Fibroblast of lung (primary cell): ENCODE measurements at regions not wholly inside any gene's neighbourhood (a gene's known extent, or its start where the extent isn't known, plus 50 kb on each side); places are given as distances from the start of the nearest gene placed in this dataset.

Experiments used
- DNase-seq, 2 donors: peaks; one replicate each; pipeline versions ENCODE4 v3.0.0 to v3.0.0-alpha.2; 2010; ENCODE audit warnings: low read depth in 2 of 2
- H2AFZ ChIP-seq: 2 replicates; pipeline ENCODE4 v1.5.1; 2012; ENCODE audit warnings: low read length, control low read depth, inconsistent platforms
- H3K27ac ChIP-seq: 2 replicates; pipeline ENCODE4 v1.5.1; 2011; ENCODE audit warnings: low read length, control low read depth; ENCODE audit not compliant: insufficient read depth
- H3K27me3 ChIP-seq: 2 replicates; pipeline ENCODE4 v1.5.1; 2011; ENCODE audit warnings: mild to moderate bottlenecking, low read length; ENCODE audit not compliant: control insufficient read depth, insufficient read depth
- H3K36me3 ChIP-seq: 2 replicates; pipeline ENCODE4 v1.5.1; 2011; ENCODE audit warnings: low read length; ENCODE audit not compliant: control insufficient read depth, insufficient read depth
- H3K4me1 ChIP-seq: 2 replicates; pipeline ENCODE4 v1.5.1; 2011; ENCODE audit warnings: low read length; ENCODE audit not compliant: control insufficient read depth, insufficient read depth; ENCODE audit errors: extremely low read depth
- H3K4me2 ChIP-seq: 2 replicates; pipeline ENCODE4 v1.5.1; 2011; ENCODE audit warnings: low read length, control low read depth; ENCODE audit not compliant: insufficient read depth; ENCODE audit errors: extremely low read depth
- H3K4me3 ChIP-seq, 4 experiments: fragments of 200-600 bp in 1 of 4; sonication (generic) in 1 of 4; replicated peaks in 1 of 4; 2 replicates each; pipeline ENCODE4 v1.5.1; 2011 to 2016; ENCODE audit warnings: low read length in 4 of 4, low read depth in 3 of 4, mild to moderate bottlenecking in 3 of 4, control low read depth in 2 of 4, inconsistent platforms in 1 of 4, mixed read lengths in 1 of 4; ENCODE audit not compliant: insufficient read depth in 1 of 4; ENCODE audit errors: control extremely low read depth in 1 of 4
- H3K79me2 ChIP-seq: 2 replicates; pipeline ENCODE4 v1.5.1; 2012; ENCODE audit warnings: mild to moderate bottlenecking, low read length, inconsistent platforms; ENCODE audit not compliant: control insufficient read depth, insufficient read depth
- H3K9ac ChIP-seq: 2 replicates; pipeline ENCODE4 v1.5.1; 2011; ENCODE audit warnings: mild to moderate bottlenecking, low read length, control low read depth; ENCODE audit not compliant: insufficient read depth
- H3K9me3 ChIP-seq: 2 replicates; pipeline ENCODE4 v1.5.1; 2012; ENCODE audit warnings: low read depth, low read length; ENCODE audit not compliant: control insufficient read depth, insufficient read depth
- H4K20me1 ChIP-seq: 2 replicates; pipeline ENCODE4 v1.5.1; 2011; ENCODE audit warnings: low read length; ENCODE audit not compliant: control insufficient read depth, insufficient read depth; ENCODE audit errors: extremely low read depth
- CTCF ChIP-seq, 2 donors: IDR thresholded peaks in 1 of 2; conservative IDR thresholded peaks in 1 of 2; 1 replicate in 1 of 2; 2 replicates in 1 of 2; pipeline ENCODE4 v1.5.1; 2011 to 2012; ENCODE audit warnings: low read length in 2 of 2, control low read depth in 1 of 2, inconsistent platforms in 1 of 2, low read depth in 1 of 2, mild to moderate bottlenecking in 1 of 2
- EZH2 ChIP-seq: IDR thresholded peaks from 2 replicates; pipeline ENCODE4 v1.5.1; 2012; ENCODE audit warnings: low read length, control low read depth, mild to moderate bottlenecking; ENCODE audit errors: missing control alignments

GRCh38 chr1:73813236-73813635 lies 384.7 kb downstream of the LRRIQ3 start:
- Histone ChIP-seq H3K9ac (no peak overlapping the region), H3K4me2 (no peak overlapping the region), H3K4me3 (no peak overlapping the region), H2AFZ (no peak overlapping the region), H4K20me1 (no peaks in the 10 kb centered on the region), H3K4me1 (no peaks in the 10 kb centered on the region), H3K36me3 (no peaks in the 10 kb centered on the region), H3K79me2 (no peaks in the 10 kb centered on the region), H3K27ac (no peak overlapping the region), H3K27me3 (no peaks in the 10 kb centered on the region), H3K9me3 (no peaks in the 10 kb centered on the region)
- no peak for DNase-seq
- TF ChIP-seq CTCF (conservative IDR thresholded peaks at IDR 0.05 in 1 of 2, IDR thresholded peaks at IDR 0.05 in 1 of 2; ENCODE audit: low read depth in 1 of 2, low read length in 2 of 2) = no peak
- TF ChIP-seq EZH2 = no peak

- TF ChIP-seq CTCF (conservative IDR thresholded peaks at IDR 0.05 in 1 of 2, IDR thresholded peaks at IDR 0.05 in 1 of 2; ENCODE audit: low read depth in 1 of 2, low read length in 2 of 2) = no peak
- H3K4me1 ChIP-seq = no peaks in the 10 kb centered on the region
- H3K27me3 ChIP-seq = no peaks in the 10 kb centered on the region
- no peak overlapping the region for H2AFZ ChIP-seq
- no peak overlapping the region for H3K4me2 ChIP-seq
- H3K27ac ChIP-seq = no peak overlapping the region
- H3K9me3 ChIP-seq = no peaks in the 10 kb centered on the region
- H4K20me1 ChIP-seq = no peaks in the 10 kb centered on the region
- DNase-seq = no peak
- no peaks in the 10 kb centered on the region for H3K79me2 ChIP-seq
- no peaks in the 10 kb centered on the region for H3K36me3 ChIP-seq
- H3K9ac ChIP-seq = no peak overlapping the region
- H3K4me3 ChIP-seq = no peak overlapping the region
These were observed 386.2 kb downstream of the LRRIQ3 start for GRCh38 chr1:73811798-73812197.

GRCh38 chr1:73804935-73805334 lies 393.0 kb downstream of the LRRIQ3 start:
- H3K27me3 ChIP-seq = no peaks in the 10 kb centered on the region
- H3K4me1 ChIP-seq = no peaks in the 10 kb centered on the region
- H3K9ac ChIP-seq = no peak overlapping the region
- no peaks in the 10 kb centered on the region for H3K9me3 ChIP-seq
- H3K27ac ChIP-seq = no peak overlapping the region
- H4K20me1 ChIP-seq = no peaks in the 10 kb centered on the region
- no peak overlapping the region for H3K4me2 ChIP-seq
- H3K4me3 ChIP-seq = no peak overlapping the region
- no peaks in the 10 kb centered on the region for H3K36me3 ChIP-seq
- H3K79me2 ChIP-seq = no peaks in the 10 kb centered on the region
- no peak overlapping the region for H2AFZ ChIP-seq
- DNase-seq = no peak
- TF ChIP-seq CTCF (conservative IDR thresholded peaks at IDR 0.05 in 1 of 2, IDR thresholded peaks at IDR 0.05 in 1 of 2; ENCODE audit: low read depth in 1 of 2, low read length in 2 of 2) (no peak), EZH2 (no peak)
